ENCODE measurements at regions not wholly inside any gene's neighbourhood (a gene's known extent, or its start where the extent isn't known, plus 50 kb on each side); places are given as distances from the start of the nearest gene placed in this dataset.

GRCh38 chr10:61100887-61101286 is 156.9 kb upstream of the RHOBTB1 start:
- TF ChIP-seq POLR2A (IDR thresholded peaks at IDR 0.05) (no peak), CTCF (IDR thresholded peaks at IDR 0.05) (no peak)

All from suprapubic skin (tissue), 3 donors.